Activated T-helper 1 cell treated with anti-CD3 and anti-CD28 coated beads, Interleukin-2, amount 50 U/mL, for 16 hours (primary cell): ENCODE measurements at regions not wholly inside any gene's neighbourhood (a gene's known extent, or its start where the extent isn't known, plus 50 kb on each side); places are given as distances from the start of the nearest gene placed in this dataset.

ENCODE experiments used
- DNase-seq, 2 donors: peaks; one replicate each; pipeline ENCODE4 v3.0.0-alpha.2; 2020; ENCODE audit warnings: low read depth in 1 of 2, low spot score in 1 of 2

DNA sequence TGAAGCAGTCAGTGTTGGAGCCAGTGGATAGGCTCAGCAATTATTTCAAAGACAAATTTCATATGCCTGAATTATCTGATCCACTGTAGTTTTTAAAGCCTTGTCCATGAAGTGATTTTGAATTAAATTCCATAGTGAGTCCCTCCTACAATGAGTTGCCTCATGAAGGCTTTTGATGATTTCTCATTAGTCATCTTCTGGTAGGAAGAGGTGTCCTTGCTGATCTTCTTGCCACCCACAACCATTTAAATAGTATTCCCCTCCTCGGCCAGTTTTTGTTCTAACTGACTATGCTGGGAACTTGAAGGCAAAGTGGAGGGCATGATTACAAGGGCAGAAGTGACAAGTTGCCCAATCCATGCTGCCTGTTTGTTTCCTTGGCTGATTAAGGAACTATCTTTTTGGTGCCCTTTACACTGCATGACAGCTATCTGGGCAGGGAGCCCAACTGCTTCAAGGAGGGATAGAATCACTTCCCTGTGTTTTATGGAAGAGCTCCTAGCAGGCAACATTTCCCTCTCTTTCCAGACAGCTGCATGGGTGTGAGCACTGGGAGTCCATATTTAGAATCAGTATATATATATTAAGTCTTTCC lies 617.5 kb downstream of the ZPLD1 start:
- DNase-seq = no peak

DNA sequence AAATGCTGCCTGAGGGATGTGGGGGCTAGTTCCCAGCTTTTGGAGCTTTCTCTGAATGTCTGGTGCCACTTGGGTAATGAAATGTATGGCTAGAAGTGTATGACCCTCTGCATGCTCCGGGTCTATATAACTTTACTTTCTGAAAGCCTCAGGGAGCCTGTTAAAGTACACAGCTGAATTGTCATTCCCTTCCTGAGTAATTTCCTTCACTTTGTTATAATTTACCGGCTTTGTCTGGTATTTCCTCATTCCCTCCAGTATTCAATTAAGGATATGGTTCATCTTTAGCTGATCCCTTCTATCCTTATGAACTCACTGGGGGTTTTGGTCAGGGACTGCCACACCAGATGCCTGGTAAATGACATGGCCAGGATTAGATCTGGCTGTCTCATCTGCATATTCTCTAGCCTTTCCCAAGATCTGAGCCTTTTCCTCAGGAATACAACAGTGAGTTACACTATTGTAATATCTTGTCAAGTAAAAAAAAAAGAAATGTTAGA lies 620.3 kb downstream of the ZPLD1 start:
- DNase-seq = no peak

DNA sequence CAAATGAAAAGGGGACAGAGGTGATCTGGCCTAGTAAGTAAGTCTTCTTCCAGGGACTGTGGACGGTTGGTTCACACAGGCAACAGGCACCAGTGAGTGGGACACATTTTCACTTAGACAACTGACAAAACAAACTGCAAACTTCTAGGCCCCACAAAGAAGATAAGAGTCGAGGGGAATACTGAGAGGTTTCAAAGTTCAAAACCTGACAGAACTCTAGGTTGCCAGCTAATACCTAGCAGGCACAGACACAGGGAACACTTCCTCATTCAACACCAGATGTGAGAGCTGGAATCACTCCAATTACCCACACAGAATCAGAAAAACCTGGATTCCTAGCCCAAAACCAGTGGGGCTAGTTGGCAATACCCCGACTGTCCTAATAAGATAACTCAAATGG lies 621.7 kb downstream of the ZPLD1 start:
- DNase-seq = no peak

DNA sequence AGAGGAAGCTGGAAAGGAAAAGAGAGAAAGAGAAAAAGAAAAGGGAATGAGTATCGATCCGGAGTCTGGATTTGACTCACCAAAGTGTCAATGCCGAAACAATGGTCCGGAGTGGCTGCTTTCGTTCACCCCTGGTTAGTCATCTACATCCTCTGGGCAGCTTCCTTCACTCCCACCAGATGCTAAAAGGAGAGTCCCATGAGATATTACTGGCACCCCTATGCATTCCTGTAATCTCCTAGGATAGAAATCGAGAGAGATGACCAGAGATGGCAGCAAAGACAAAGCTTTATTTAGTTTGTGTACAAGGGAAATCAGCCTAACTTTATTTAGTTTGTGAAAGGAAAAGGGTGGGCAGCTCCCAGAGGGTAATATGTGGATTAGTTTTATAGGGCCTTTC lies 622.2 kb downstream of the ZPLD1 start:
- no peak for DNase-seq

DNA sequence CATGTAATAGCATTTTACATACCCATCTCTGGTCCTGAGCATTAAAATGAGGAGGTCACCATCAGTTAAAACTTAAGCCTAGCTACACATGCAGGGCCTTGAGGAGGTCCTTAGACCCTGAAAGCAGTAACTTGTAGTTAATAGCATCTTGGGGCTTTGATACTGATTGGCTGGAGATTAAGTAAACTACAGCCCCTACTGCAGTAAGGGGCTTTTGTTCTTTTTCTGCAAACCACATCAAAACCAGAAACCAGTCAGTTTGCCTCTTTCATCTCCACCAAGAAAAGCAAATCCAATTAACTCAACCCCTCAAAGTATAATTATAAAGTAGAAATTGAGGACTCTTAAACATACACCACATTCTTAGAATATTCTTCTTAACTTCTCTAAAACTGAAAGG lies 622.7 kb downstream of the ZPLD1 start:
- no peak for DNase-seq

DNA sequence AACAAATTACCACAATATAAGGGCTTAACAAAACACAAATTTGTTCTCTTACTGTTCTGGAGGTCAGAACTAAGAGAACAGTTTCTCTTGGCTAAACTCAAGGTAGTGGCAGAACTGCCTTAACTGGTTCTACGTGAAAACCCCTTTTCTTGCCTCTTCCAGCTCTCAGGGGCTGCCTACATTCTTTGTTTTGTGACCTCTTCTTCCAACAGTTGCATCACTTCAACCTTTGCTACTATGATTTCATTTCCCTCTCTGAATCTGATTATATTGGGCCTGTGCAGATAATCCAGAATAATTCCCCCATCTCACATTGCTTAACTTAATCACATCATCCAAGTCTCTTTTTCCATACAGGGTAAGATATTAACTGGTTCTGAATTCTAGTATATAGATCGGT lies 624.6 kb downstream of the ZPLD1 start:
- DNase-seq = no peak

DNA sequence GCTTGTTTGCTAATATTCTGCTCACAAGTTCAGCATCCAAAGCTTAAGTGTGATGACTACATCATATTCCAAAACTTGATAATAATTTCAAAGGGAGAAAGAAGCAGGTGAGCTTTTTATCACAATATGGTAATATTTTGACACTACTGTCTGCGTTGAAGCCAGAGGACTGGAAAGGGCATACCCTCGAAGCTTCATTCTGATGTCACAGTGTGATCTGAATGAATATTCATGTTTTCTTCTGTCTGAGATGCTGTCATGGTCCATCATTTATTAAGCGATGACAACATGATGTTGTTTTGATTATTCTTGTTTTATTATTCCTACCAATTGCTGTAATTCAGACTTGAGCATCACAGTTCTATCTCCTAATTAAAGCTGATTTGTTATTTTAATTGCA lies 625.4 kb downstream of the ZPLD1 start:
- DNase-seq = no peak

DNA sequence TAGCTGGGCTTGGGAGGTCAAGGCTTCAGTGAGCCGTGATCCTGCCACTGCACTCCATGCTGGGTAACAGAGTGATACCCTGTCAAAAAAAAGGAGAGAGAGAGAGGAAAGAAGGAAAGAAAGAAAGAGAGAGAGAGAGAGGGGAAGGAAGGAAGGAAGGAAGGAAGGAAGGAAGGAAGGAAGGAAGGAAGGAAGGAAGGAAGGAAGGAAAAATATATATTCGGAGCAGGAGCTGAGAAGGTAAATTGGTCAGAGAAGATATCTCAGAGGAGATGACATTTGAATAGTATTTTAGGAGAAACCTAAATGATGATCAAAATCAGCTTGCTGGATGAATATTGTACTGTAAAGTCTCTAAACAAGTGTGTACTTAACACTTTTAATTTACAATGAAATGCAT lies 633.1 kb downstream of the ZPLD1 start:
- no peak for DNase-seq

DNA sequence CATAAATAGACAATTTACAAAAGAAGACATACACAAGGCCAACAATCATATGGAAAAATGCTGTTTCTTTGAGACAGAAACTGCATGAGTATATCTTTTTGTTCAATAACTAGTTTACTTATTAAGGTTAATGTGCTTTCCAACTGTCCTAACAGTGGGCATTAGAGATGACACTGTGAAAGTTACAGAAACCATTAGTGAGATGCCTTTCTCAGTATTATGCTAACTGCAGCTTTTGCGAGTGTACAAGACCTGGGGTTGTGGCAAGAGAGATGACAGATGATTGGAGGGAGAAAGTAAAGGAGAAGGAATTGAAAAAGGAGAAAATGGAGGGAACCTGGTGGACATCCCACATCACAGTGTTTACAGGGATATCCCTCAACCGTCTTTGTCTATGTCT lies 640.5 kb downstream of the ZPLD1 start:
- no peak for DNase-seq

DNA sequence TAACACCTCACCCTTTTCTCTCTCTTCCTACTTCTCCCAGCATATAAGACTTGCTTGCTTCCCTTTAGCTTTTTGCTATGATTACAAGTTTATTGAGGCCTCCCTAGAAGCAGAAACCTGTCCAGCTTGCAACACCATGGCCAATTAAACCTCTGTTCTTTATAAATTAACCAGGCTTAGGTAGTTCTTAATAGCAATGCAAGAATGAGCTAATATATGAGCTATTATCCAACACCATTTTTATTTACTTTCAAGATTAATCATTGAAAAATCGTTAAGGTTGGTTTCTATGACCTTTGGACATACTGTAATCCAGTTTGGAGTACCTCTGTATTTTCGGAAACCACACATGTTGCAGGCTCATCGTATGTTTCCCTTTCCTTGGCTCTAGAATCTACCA lies 643.1 kb downstream of the ZPLD1 start:
- no peak for DNase-seq

DNA sequence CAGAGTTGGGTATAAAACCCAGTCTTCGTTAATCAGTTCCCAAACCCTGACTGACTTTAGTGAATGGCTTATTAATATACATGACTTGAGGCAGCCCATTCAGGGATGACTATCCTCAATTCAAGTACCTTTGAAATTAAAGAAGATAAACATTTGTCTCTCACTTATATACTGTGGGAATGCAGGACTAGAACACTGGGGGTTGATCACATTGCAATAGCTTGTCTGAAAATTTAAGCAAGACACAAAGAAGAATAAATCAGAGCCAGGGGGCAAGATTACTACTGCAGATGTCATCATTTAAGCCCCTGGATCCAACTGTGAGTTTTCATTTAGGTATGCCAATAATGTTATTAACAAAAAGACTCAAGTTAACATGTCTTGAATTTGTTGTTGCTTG lies 647.7 kb downstream of the ZPLD1 start:
- no peak for DNase-seq

DNA sequence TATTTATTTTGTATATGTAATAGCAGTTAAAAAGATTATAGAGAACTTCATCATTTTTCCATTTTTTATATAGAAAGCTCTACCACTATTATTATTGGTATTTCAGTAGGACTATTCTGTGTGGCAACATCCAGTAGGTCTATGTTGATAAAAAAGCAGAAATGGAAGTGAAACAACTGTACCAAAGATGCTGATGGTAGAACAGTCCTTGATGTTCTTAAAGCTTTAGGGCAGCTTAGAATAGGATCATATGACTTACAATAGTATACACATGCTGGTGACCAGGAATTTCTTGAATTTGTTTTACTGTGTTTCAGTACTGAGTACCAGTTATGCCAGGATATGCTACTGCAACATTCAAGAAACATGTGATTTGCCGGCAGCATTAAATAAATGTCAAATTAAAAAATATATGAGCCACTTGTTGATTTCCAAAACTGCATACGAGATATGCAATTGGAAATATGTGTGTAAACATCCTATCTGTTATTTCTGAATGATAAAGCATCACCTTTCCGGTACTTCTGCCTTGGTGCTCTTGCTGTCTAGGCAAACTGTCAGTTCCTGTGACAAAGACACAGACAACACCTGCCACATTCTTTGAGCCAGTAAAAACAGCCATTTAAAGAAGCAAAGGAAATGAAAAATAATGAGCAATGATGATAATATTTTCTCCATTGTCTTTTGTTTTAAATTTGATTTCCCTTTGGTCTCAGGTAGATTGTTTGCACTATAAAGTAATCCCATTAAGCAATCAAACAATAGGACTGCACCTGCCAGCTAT lies 649.2 kb downstream of the ZPLD1 start:
- DNase-seq = no peak

DNA sequence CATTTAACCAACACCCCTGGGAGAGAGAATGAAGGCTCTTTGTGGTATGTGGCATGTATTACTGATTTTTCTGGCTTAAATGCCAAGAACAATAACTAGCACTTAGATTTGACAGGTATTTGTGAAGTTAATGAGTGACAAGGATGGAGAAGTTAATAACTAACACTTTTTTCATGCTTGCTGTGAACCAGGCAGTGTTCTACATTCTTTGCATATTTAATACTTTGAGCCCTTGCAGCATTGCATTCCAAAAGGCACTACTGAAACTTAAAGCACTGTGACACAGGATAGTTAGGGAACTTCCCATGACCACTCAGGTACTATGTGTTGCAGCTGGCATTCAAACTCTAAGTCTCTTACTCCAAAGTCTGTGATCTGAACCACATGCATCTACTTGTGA lies 650.6 kb downstream of the ZPLD1 start:
- no peak for DNase-seq

DNA sequence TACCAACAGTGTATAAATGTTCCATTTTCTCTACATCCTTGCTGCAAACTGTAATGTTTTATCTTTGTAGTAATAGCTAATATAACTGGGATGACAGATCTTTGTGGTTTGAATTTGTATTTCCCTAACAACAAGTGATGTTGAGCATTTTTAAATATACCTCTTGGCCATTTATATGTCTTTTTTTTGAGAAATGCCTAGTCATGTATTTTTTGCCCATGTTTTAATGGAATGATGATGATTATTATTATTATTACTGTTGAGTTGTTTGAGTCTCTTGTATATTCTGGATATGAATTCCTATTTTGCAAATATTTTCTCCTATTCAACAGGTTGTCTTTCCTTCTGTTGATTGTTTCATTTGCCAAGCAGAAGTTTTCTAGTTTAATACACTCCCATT lies 654.9 kb downstream of the ZPLD1 start:
- no peak for DNase-seq

DNA sequence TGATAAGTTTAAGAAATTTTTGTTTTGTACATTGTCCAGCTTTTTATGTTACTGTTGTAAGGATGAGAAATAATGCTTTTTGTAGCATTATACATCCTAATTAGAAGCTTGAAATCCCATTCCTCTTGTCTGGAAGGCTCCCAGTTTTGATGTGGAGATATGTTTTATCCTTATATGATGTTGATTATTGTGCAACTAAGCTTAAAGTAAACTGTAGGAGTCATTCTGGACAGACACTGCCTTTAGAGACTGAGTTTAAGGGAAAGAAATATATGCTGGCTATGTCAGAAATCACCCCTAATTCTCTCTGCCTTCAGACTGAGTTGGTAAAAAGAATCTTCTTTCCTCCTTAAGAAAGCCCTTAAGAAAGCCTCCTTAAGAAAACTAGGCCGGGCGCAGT lies 670.4 kb downstream of the ZPLD1 start:
- no peak for DNase-seq

DNA sequence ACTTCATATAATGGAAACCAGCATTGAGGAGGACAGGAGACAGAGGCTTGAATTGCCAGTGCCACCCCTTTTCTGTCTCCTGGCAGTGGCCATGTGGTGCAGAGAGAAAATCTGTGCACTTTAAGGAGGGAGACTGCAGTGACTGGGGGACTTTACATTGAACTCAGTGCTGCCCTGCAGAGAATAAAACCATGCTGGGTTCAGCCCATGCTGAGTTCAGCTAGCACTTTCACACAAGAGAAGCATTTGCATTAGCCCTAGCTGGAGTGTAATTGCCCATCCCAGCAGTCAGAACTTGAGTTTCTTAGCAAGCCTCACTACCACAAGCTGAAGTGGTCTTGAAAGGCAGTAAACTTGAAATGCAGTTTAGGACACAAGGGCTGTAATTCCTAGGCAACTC lies 677.5 kb downstream of the ZPLD1 start:
- no peak for DNase-seq

DNA sequence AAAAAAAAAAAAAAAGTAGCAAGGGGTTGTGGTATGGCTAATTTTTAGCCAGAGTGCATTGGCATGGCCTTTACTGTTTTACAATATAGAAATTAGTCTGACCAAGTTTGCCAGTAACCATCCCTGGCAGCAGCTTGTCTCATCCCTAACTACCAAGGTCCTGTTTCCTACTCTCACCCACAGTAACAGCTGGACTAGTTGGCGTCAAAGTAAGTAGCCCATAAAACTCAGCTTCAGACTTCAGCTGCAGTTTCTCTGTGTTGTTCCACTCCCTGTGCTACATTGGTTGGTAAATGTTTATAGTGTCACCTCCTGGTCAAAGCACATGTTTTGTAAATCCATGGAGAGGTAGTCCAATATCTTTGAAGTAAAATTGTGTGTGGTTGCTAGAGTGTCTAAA lies 691.3 kb downstream of the ZPLD1 start:
- DNase-seq = no peak

DNA sequence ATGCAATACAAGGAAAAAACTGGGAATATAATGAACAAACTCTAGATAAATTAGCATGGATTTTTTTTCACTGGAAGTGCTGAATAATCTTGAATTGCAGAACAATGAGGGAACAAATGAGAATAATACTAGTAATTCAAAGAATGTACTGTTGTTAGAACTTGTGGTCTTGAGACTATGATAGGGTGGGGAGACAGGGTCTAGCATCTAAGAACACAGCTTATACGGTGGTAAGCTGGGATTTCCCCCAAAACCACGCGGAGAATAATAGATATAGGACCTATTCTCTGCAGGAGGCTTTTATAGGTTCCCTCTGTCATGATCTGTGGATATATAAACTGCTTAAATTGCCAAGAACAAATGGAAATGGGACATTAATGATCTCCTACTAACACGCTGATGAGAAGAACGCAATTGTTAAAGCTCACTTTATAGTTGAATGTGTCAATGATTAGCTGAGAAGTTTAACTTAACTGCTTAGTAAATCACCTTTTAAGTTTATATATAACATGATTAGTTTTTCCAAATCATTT lies 692.3 kb downstream of the ZPLD1 start:
- no peak for DNase-seq

DNA sequence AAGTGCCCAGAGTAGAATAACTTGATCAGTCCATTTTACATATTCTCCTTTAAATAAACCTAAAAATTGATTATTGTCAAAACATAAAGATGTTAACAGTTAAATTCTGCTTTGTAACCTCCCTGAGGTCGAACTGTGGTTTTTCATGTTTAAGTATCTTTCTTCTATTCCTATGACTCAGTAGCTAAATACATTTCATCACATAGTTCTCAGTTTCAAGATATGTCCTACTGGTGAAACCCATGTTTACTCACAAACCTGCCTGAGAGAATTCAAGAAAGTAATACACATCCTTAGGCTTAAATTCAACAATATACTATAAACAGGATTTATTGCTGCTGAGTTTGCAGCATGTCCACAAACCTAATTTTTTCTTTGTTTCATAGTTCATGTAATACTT lies 692.9 kb downstream of the ZPLD1 start:
- no peak for DNase-seq

DNA sequence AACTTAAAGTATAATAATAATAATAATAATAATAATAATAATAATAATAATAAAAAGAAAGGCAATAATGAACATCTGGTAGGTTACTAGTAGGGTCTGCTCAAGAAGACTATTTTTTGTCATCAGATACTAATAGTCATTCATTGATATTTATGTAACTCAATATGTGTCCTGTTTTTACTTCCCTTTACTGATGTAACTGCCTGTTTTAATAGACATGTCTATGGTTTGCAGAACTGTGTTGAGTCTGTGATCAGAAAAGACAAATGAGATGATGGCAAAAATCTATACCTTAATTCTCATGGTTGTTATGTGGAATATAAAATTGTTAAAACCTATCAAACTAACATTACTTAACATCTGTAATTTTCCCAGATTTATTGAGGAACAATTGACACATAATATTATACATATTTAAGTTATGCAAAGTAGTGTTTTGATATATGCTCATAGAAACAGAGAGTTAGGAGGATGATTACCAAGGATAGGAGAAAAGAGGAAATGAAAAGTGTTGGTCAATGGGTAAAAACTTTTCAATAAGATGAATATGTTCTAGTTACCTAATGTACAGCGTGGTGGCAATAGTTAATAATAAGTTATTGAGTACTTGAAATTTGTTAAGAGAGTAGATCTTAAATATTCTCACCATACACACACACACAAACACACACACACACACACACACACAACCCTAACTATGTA lies 699.4 kb downstream of the ZPLD1 start:
- no peak for DNase-seq

DNA sequence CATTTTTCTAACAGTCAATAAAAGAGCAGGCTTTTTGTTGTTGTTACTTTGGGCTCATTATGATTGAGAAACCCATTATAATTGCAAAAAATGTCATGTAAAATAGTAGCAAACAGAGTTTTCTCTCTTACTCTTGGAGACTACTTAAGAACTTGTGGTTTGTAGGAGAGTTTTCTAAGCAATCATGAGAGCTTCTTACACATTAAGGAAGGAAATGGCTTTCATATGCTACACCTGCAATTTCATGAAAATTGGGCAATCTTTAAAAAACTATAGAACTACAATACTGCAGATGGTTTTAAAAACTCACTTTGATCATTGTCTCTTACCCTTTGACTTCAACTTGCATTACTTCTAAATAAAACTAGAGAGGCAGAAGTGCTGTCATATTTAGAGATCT lies 701.8 kb downstream of the ZPLD1 start:
- DNase-seq = no peak

DNA sequence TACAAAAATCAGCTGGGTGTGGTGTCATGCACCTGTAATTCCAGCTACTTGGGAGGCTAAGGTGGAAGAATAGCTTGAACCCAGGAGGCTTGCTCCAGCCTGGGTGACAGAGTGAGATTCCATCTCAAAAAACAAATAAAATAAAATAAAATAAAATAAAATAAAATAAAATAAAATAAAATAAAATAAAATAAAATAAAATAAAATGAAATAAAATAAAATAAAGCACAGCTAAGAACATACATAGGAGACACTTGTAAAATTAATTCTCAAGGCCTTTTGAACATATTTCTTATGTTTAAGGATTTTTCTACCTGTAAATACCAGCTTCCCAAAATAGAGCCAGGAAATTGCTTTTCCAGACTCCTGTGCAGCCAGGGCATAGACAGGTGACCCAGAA lies 703.0 kb downstream of the ZPLD1 start:
- DNase-seq = no peak
